ENCODE measurements at regions not wholly inside any gene's neighbourhood (a gene's known extent, or its start where the extent isn't known, plus 50 kb on each side); places are given as distances from the start of the nearest gene placed in this dataset.

DNA sequence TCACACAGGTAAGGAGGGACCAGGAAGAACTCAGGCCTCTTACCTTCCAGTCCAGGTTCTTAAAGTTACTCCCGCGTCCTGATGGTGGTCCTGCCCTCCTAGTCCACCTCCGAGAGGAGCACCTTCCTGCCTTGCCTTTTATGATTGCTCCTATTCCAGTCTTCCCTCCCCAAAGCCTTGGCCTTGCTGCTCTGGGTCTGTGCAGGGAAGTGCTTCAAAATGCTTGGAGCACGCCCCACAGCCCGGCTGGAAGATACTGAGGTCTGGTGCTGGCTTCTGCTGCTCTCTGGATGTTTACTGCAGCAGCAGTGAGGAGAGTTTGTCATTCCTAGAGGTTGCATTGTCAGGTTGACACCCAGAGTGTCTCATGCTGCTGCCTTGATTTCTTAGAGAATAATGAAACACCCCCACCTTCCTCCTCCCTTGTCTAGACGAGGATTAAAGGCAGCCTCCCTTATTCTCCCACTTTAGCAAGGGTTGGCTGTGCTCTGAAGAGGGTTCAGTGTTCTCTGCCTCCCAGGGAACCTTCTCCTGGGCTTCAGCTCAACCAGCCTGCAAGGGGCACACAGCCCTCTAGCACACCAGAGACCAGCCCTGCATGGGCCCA, 142.2 kb upstream of the CACNA1E start:
- H3K4me1 ChIP-seq (ENCODE audit: control insufficient read depth, insufficient read depth, low read length): peaks cover 7% of the 10 kb centered on the region
- peaks cover 5% of the 10 kb centered on the region for H3K9me3 ChIP-seq (ENCODE audit: control insufficient read depth, low read length)
- no peaks in the 10 kb centered on the region for H3K27me3 ChIP-seq (ENCODE audit: control insufficient read depth, insufficient read depth, low read length, poor library complexity, severe bottlenecking)
- Mint-ChIP-seq H3K4me3 (no peak overlapping the region), H3K27me3 (ENCODE audit: insufficient read depth) (peaks cover 8% of the 10 kb centered on the region), H3K36me3 (ENCODE audit: low read depth) (no peaks in the 10 kb centered on the region), H3K9me3 (peaks cover 3% of the 10 kb centered on the region), H3K27ac (no peak overlapping the region), H3K4me1 (peaks cover 15% of the 10 kb centered on the region)
- H3K27ac ChIP-seq (ENCODE audit: low read depth, low read length): no peak overlapping the region
- H3K36me3 ChIP-seq (ENCODE audit: control insufficient read depth, insufficient read depth, low read length): no peaks in the 10 kb centered on the region
- 78% methylated on average over 6 of the region's 6 CpGs; no CpG with 5 or more reads in 1 of the 2 experiments for WGBS, 2 experiments (ENCODE audit: insufficient coverage in 1 of 2, insufficient read length in 1 of 2)
- peak; percentile 47 for DNase-seq
- TF ChIP-seq, protein P1, sequence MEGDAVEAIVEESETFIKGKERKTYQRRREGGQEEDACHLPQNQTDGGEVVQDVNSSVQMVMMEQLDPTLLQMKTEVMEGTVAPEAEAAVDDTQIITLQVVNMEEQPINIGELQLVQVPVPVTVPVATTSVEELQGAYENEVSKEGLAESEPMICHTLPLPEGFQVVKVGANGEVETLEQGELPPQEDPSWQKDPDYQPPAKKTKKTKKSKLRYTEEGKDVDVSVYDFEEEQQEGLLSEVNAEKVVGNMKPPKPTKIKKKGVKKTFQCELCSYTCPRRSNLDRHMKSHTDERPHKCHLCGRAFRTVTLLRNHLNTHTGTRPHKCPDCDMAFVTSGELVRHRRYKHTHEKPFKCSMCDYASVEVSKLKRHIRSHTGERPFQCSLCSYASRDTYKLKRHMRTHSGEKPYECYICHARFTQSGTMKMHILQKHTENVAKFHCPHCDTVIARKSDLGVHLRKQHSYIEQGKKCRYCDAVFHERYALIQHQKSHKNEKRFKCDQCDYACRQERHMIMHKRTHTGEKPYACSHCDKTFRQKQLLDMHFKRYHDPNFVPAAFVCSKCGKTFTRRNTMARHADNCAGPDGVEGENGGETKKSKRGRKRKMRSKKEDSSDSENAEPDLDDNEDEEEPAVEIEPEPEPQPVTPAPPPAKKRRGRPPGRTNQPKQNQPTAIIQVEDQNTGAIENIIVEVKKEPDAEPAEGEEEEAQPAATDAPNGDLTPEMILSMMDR (conservative IDR thresholded peaks at IDR 0.05): no peak
- H3K9ac ChIP-seq (ENCODE audit: extremely low read depth, low read length, poor library complexity, severe bottlenecking): no peak overlapping the region
- no peak overlapping the region for H3K4me3 ChIP-seq (ENCODE audit: low read length)

DNA sequence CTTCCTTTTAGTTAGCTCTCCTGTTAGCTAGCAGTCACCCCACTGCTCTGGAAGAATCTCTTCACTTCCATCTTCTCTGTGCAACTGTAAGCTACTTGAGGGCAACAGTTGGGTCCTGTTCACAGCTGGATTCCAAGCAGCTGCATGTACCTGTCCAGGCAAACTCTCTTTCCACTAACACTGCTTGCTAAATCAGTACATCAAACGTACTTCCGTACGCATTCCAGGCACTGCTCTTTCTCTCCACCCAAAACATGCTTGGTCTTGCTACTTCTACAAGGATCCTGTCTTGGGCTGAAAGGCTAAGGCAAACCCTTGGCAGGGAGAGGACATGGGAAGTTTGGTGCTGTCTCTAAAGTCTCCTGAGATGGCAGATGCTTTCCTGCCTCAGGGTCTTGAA, 139.2 kb upstream of the CACNA1E start:
- Mint-ChIP-seq H3K27me3 (ENCODE audit: insufficient read depth) (peaks cover 13% of the 10 kb centered on the region), H3K4me1 (peaks cover 26% of the 10 kb centered on the region), H3K27ac (no peak overlapping the region), H3K4me3 (no peak overlapping the region), H3K9me3 (no peaks in the 10 kb centered on the region), H3K36me3 (ENCODE audit: low read depth) (no peaks in the 10 kb centered on the region)
- Histone ChIP-seq H3K4me1 (ENCODE audit: control insufficient read depth, insufficient read depth, low read length) (peaks cover 7% of the 10 kb centered on the region), H3K27me3 (ENCODE audit: control insufficient read depth, insufficient read depth, low read length, poor library complexity, severe bottlenecking) (no peaks in the 10 kb centered on the region), H3K27ac (ENCODE audit: low read depth, low read length) (no peak overlapping the region), H3K4me3 (ENCODE audit: low read length) (no peak overlapping the region), H3K9me3 (ENCODE audit: control insufficient read depth, low read length) (no peaks in the 10 kb centered on the region), H3K36me3 (ENCODE audit: control insufficient read depth, insufficient read depth, low read length) (no peaks in the 10 kb centered on the region), H3K9ac (ENCODE audit: extremely low read depth, low read length, poor library complexity, severe bottlenecking) (no peak overlapping the region)
- DNase-seq: peak; percentile 13
- TF ChIP-seq, protein P1 (conservative IDR thresholded peaks at IDR 0.05): no peak
- WGBS, 2 experiments (ENCODE audit: insufficient coverage in 1 of 2, insufficient read length in 1 of 2): 97 to 100% methylated on average over 3 of the region's 3 CpGs

DNA sequence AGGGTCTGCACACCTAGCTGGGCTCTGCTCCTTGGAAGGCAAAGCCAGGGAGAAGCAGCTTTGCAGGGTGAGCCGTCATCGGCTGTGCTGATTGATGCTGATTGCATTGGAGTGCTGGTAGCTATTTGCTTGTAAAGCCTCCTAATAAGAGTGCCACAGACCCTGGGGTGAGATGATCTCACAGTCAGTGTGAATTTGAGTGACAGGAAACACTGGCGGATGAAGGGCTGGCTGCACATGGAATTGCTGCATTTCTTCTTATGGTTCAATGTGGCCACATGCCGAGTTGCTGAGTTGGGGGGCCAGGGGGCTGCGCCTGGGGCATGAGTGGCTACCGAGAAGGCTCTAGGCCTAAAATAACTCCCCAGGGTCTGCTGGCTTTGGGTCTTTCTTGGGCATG, 138.2 kb upstream of the CACNA1E start:
- no peak overlapping the region for H3K9ac ChIP-seq (ENCODE audit: extremely low read depth, low read length, poor library complexity, severe bottlenecking)

More for the DNA sequence above, 138.2 kb upstream of the CACNA1E start:
- Histone ChIP-seq H3K27me3 (ENCODE audit: control insufficient read depth, insufficient read depth, low read length, poor library complexity, severe bottlenecking) (no peaks in the 10 kb centered on the region), H3K4me3 (ENCODE audit: low read length) (no peak overlapping the region), H3K9me3 (ENCODE audit: control insufficient read depth, low read length) (no peaks in the 10 kb centered on the region), H3K27ac (ENCODE audit: low read depth, low read length) (no peak overlapping the region), H3K36me3 (ENCODE audit: control insufficient read depth, insufficient read depth, low read length) (no peaks in the 10 kb centered on the region), H3K4me1 (ENCODE audit: control insufficient read depth, insufficient read depth, low read length) (peaks cover 7% of the 10 kb centered on the region)
- 66 to 88% methylated on average over 6 of the region's 6 CpGs for WGBS, 2 experiments (ENCODE audit: insufficient coverage in 1 of 2, insufficient read length in 1 of 2)
- no peak overlapping the region for H3K4me3 Mint-ChIP-seq
- peaks cover 13% of the 10 kb centered on the region for H3K27me3 Mint-ChIP-seq (ENCODE audit: insufficient read depth)
- peaks cover 26% of the 10 kb centered on the region for H3K4me1 Mint-ChIP-seq
- H3K27ac Mint-ChIP-seq: no peak overlapping the region
- peak; percentile 35 for DNase-seq
- H3K9me3 Mint-ChIP-seq: no peaks in the 10 kb centered on the region
- TF ChIP-seq, protein P1 (conservative IDR thresholded peaks at IDR 0.05): no peak
- no peaks in the 10 kb centered on the region for H3K36me3 Mint-ChIP-seq (ENCODE audit: low read depth)

Data from endodermal cell (in vitro differentiated cells).